ENCODE measurements at regions not wholly inside any gene's neighbourhood (a gene's known extent, or its start where the extent isn't known, plus 50 kb on each side); places are given as distances from the start of the nearest gene placed in this dataset.
"Not testable (repeated sequence)": the region's sequence is repeated elsewhere in the genome, so short reads cannot be mapped to it uniquely, and the experiment has no call there.

GRCh38 chr3:137134431-137134830 is 176.6 kb downstream of the IL20RB start:
- H3K27me3 ChIP-seq (replicated peaks; ENCODE audit: insufficient read depth, low read depth, low read length, poor library complexity) = peaks cover 32% of the 10 kb centered on the region
- H3K27ac ChIP-seq (ENCODE audit: low read depth, low read length, poor library complexity, severe bottlenecking) = no peak overlapping the region
- CTCF ChIA-PET = no interaction called here
- H3K4me3 ChIP-seq (ENCODE audit: low read depth, low read length, poor library complexity, severe bottlenecking) = no peak overlapping the region
- no TSS peak for BruUV-seq (replicated peaks)
- H3K4me1 ChIP-seq (ENCODE audit: insufficient read depth, low read length, poor library complexity, severe bottlenecking) = no peaks in the 10 kb centered on the region
- no peaks in the 10 kb centered on the region for H3K36me3 ChIP-seq (ENCODE audit: insufficient read depth, low read length, poor library complexity, severe bottlenecking)
- H3K9me3 ChIP-seq (ENCODE audit: low read depth, low read length, poor library complexity, severe bottlenecking) = no peaks in the 10 kb centered on the region
- DNase-seq (ENCODE audit: low spot score) = no peak
- TF ChIP-seq EZH2 (IDR thresholded peaks at IDR 0.05; ENCODE audit: borderline replicate concordance, low read depth, low read length, poor library complexity, severe bottlenecking) = no peak
- no peak for TF ChIP-seq CTCF (conservative IDR thresholded peaks at IDR 0.05; ENCODE audit: low read depth, low read length)
- POLR2A ChIA-PET (ENCODE audit: low non-redundant PET) = no interaction called here
- intact Hi-C loops (cut with micrococcal nuclease; ENCODE audit: unreplicated experiment) = no loop called here

- no peak for DNase-seq (ENCODE audit: low spot score)
- intact Hi-C loops (cut with micrococcal nuclease; ENCODE audit: unreplicated experiment) = no loop called here
- Histone ChIP-seq H3K27me3 (replicated peaks; ENCODE audit: insufficient read depth, low read depth, low read length, poor library complexity) (peaks cover 5% of the 10 kb centered on the region), H3K4me3 (ENCODE audit: low read depth, low read length, poor library complexity, severe bottlenecking) (no peak overlapping the region), H3K36me3 (ENCODE audit: insufficient read depth, low read length, poor library complexity, severe bottlenecking) (no peaks in the 10 kb centered on the region), H3K27ac (ENCODE audit: low read depth, low read length, poor library complexity, severe bottlenecking) (no peak overlapping the region), H3K4me1 (ENCODE audit: insufficient read depth, low read length, poor library complexity, severe bottlenecking) (no peaks in the 10 kb centered on the region), H3K9me3 (ENCODE audit: low read depth, low read length, poor library complexity, severe bottlenecking) (no peaks in the 10 kb centered on the region)
- CTCF ChIA-PET = no interaction called here
- TF ChIP-seq CTCF (conservative IDR thresholded peaks at IDR 0.05; ENCODE audit: low read depth, low read length) = no peak
- TF ChIP-seq EZH2 (IDR thresholded peaks at IDR 0.05; ENCODE audit: borderline replicate concordance, low read depth, low read length, poor library complexity, severe bottlenecking) = no peak
- no TSS peak for BruUV-seq (replicated peaks)
- POLR2A ChIA-PET (ENCODE audit: low non-redundant PET) = no interaction called here
Measured at GRCh38 chr3:137148406-137148805, 190.6 kb downstream of the IL20RB start.

- ChIA-PET POLR2A (ENCODE audit: low non-redundant PET) (interaction anchor here (0.5 kb wide), 1 partner anchor 23 kb away, joined by 4 read pairs; no protein-coding TSS in a partner anchor), CTCF (no interaction called here)
- no peaks in the 10 kb centered on the region for H3K4me1 ChIP-seq (ENCODE audit: insufficient read depth, low read length, poor library complexity, severe bottlenecking)
- BruUV-seq (replicated peaks) = no TSS peak
- no peak for DNase-seq (ENCODE audit: low spot score)
- intact Hi-C loops (cut with micrococcal nuclease; ENCODE audit: unreplicated experiment) = no loop called here
- H3K4me3 ChIP-seq (ENCODE audit: low read depth, low read length, poor library complexity, severe bottlenecking) = no peak overlapping the region
- no peaks in the 10 kb centered on the region for H3K36me3 ChIP-seq (ENCODE audit: insufficient read depth, low read length, poor library complexity, severe bottlenecking)
- no peaks in the 10 kb centered on the region for H3K9me3 ChIP-seq (ENCODE audit: low read depth, low read length, poor library complexity, severe bottlenecking)
- no peak for TF ChIP-seq EZH2 (IDR thresholded peaks at IDR 0.05; ENCODE audit: borderline replicate concordance, low read depth, low read length, poor library complexity, severe bottlenecking)
- H3K27me3 ChIP-seq (replicated peaks; ENCODE audit: insufficient read depth, low read depth, low read length, poor library complexity) = peaks cover 5% of the 10 kb centered on the region
- H3K27ac ChIP-seq (ENCODE audit: low read depth, low read length, poor library complexity, severe bottlenecking) = no peak overlapping the region
Measured at GRCh38 chr3:137148917-137149316, 191.1 kb downstream of the IL20RB start.

GRCh38 chr3:137150825-137151224 is 193.0 kb downstream of the IL20RB start:
- DNase-seq (ENCODE audit: low spot score) = no peak
- no peak overlapping the region for H3K4me3 ChIP-seq (ENCODE audit: low read depth, low read length, poor library complexity, severe bottlenecking)
- TF ChIP-seq EZH2 (IDR thresholded peaks at IDR 0.05; ENCODE audit: borderline replicate concordance, low read depth, low read length, poor library complexity, severe bottlenecking) = no peak
- no peak for TF ChIP-seq CTCF (conservative IDR thresholded peaks at IDR 0.05; ENCODE audit: low read depth, low read length)
- H3K9me3 ChIP-seq (ENCODE audit: low read depth, low read length, poor library complexity, severe bottlenecking) = no peaks in the 10 kb centered on the region
- no peaks in the 10 kb centered on the region for H3K4me1 ChIP-seq (ENCODE audit: insufficient read depth, low read length, poor library complexity, severe bottlenecking)
- ChIA-PET CTCF (no interaction called here), POLR2A (ENCODE audit: low non-redundant PET) (no interaction called here)
- intact Hi-C loops (cut with micrococcal nuclease; ENCODE audit: unreplicated experiment) = no loop called here
- no peak overlapping the region for H3K27ac ChIP-seq (ENCODE audit: low read depth, low read length, poor library complexity, severe bottlenecking)
- no peaks in the 10 kb centered on the region for H3K36me3 ChIP-seq (ENCODE audit: insufficient read depth, low read length, poor library complexity, severe bottlenecking)
- H3K27me3 ChIP-seq (replicated peaks; ENCODE audit: insufficient read depth, low read depth, low read length, poor library complexity) = peaks cover 5% of the 10 kb centered on the region
- no TSS peak for BruUV-seq (replicated peaks)

- BruUV-seq (replicated peaks); intact Hi-C loops (cut with micrococcal nuclease; ENCODE audit: unreplicated experiment); H3K4me3 ChIP-seq (ENCODE audit: low read depth, low read length, poor library complexity, severe bottlenecking); CTCF ChIA-PET; H3K9me3 ChIP-seq (ENCODE audit: low read depth, low read length, poor library complexity, severe bottlenecking); H3K27me3 ChIP-seq (replicated peaks; ENCODE audit: insufficient read depth, low read depth, low read length, poor library complexity); DNase-seq (ENCODE audit: low spot score); H3K36me3 ChIP-seq (ENCODE audit: insufficient read depth, low read length, poor library complexity, severe bottlenecking); H3K4me1 ChIP-seq (ENCODE audit: insufficient read depth, low read length, poor library complexity, severe bottlenecking); H3K27ac ChIP-seq (ENCODE audit: low read depth, low read length, poor library complexity, severe bottlenecking); POLR2A ChIA-PET (ENCODE audit: low non-redundant PET): not testable (repeated sequence)
Measured at GRCh38 chr3:137153046-137153445, 195.3 kb downstream of the IL20RB start.

Data from A673 (cell line).